Astrocyte (in vitro differentiated cells and primary cell): ENCODE measurements at regions not wholly inside any gene's neighbourhood (a gene's known extent, or its start where the extent isn't known, plus 50 kb on each side); places are given as distances from the start of the nearest gene placed in this dataset.

Source experiments
- DNase-seq: peaks from one replicate; pipeline ENCODE4 v3.0.0-alpha.2; 2010; ENCODE audit warnings: low read depth
- FAIRE-seq: peaks from 2 replicates; lab custom pipeline; 2011; peaks lifted over from hg19 to GRCh38; lab: Jason Lieb, UNC
- H2AFZ ChIP-seq: 2 replicates; pipeline ENCODE4 v1.6.0; 2012; ENCODE audit warnings: low read depth, low read length, inconsistent platforms
- H3K27ac ChIP-seq: 2 replicates; pipeline ENCODE4 v1.5.1; 2011; ENCODE audit warnings: low read depth, low read length, inconsistent platforms
- H3K27me3 ChIP-seq: 2 replicates; pipeline ENCODE4 v1.6.0; 2011; ENCODE audit warnings: low read length, inconsistent platforms; ENCODE audit not compliant: insufficient read depth
- H3K36me3 ChIP-seq: 2 replicates; pipeline ENCODE4 v1.5.1; 2011; ENCODE audit warnings: low read length, inconsistent platforms; ENCODE audit not compliant: insufficient read depth
- H3K4me1 ChIP-seq: 2 replicates; pipeline ENCODE4 v1.5.1; 2011; ENCODE audit warnings: low read length, inconsistent platforms; ENCODE audit not compliant: insufficient read depth
- H3K4me2 ChIP-seq: 2 replicates; pipeline ENCODE4 v1.6.0; 2012; ENCODE audit warnings: low read length, inconsistent platforms
- H3K4me3 ChIP-seq: 2 replicates; pipeline ENCODE4 v1.5.1; 2011; ENCODE audit warnings: low read depth, mild to moderate bottlenecking, low read length, inconsistent platforms; ENCODE audit not compliant: insufficient read depth
- H3K79me2 ChIP-seq: 2 replicates; pipeline ENCODE4 v1.6.0; 2012; ENCODE audit warnings: mild to moderate bottlenecking, low read length, inconsistent platforms; ENCODE audit not compliant: insufficient read depth
- H3K9ac ChIP-seq: 2 replicates; pipeline ENCODE4 v1.6.0; 2012; ENCODE audit warnings: mild to moderate bottlenecking, low read length, inconsistent platforms
- H3K9me3 ChIP-seq: 2 replicates; pipeline ENCODE4 v1.5.1; 2012; ENCODE audit warnings: low read depth, mild to moderate bottlenecking, low read length, inconsistent platforms; ENCODE audit not compliant: insufficient read depth
- H4K20me1 ChIP-seq: 2 replicates; pipeline ENCODE4 v1.6.0; 2012; ENCODE audit warnings: low read length, inconsistent platforms; ENCODE audit not compliant: insufficient read depth
- H3K27ac Mint-ChIP-seq: one replicate; pipeline ENCODE4 v1.8.0; 2021; ENCODE audit warnings: mild to moderate bottlenecking, mixed read lengths; ENCODE audit not compliant: unreplicated experiment
- H3K27me3 Mint-ChIP-seq: one replicate; pipeline ENCODE4 v1.8.0; 2021; ENCODE audit warnings: low read depth, mixed read lengths; ENCODE audit not compliant: unreplicated experiment
- H3K36me3 Mint-ChIP-seq: one replicate; pipeline ENCODE4 v1.8.0; 2021; ENCODE audit warnings: low read depth, mixed read lengths; ENCODE audit not compliant: unreplicated experiment
- H3K4me1 Mint-ChIP-seq: one replicate; pipeline ENCODE4 v1.8.0; 2021; ENCODE audit warnings: low read depth, mixed read lengths; ENCODE audit not compliant: unreplicated experiment
- H3K4me3 Mint-ChIP-seq: one replicate; pipeline ENCODE4 v1.8.0; 2021; ENCODE audit warnings: mild to moderate bottlenecking, moderate library complexity, mixed read lengths; ENCODE audit not compliant: unreplicated experiment
- H3K9me3 Mint-ChIP-seq: one replicate; pipeline ENCODE4 v1.8.0; 2021; ENCODE audit warnings: mild to moderate bottlenecking, mixed read lengths; ENCODE audit not compliant: unreplicated experiment
- CTCF ChIP-seq: IDR thresholded peaks from 2 replicates; pipeline ENCODE4 v1.5.1; 2011; ENCODE audit warnings: low read depth, mild to moderate bottlenecking, inconsistent platforms, low read length, moderate library complexity; ENCODE audit not compliant: insufficient read depth
- EZH2 ChIP-seq: IDR thresholded peaks from 2 replicates; pipeline ENCODE4 v1.6.1; 2012; ENCODE audit warnings: mild to moderate bottlenecking, low read length, inconsistent platforms; ENCODE audit not compliant: insufficient read depth

DNA sequence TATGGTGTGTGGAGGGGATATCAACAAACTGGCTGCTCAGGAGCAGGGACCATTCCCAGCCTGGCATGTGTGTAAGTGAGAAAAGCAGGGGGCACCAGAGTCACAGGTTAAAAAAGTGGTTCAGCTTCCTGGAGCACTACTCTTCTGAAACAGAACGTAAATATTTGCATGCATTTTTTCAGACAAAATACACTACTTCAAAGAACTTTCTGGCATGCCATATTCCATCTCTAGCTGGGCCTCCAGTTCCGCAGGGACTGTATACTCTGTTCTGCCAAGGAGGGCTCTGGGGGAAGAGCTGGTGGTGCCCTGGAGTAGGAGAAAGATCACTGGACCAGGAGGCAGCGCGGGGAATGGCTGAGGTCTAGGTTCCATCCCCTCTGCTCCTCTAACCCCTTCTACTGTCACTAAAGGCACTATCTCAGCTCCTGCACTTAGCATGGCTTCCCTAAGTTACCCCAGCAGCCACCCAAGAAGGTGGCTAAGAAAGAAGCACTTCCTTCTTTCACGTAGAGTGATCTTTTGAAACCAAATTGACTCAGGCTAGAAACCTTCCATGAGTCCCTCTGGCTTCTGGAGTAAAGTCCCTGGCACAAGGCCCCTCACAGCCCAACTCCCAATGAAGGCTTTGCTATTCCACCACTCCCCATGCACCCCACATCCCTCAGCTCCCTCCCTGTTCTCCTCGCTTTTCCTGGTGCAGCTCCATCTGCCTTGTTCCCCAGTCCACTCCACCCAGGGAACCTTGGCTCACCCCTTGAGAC is 57.6 kb upstream of the CABLES1 start:
- no peaks in the 10 kb centered on the region for H3K36me3 ChIP-seq
- no peaks in the 10 kb centered on the region for H4K20me1 ChIP-seq
- H3K27ac ChIP-seq: no peak overlapping the region
- H3K79me2 ChIP-seq: no peaks in the 10 kb centered on the region
- peak; percentile 5 for TF ChIP-seq CTCF
- TF ChIP-seq EZH2: no peak
- Mint-ChIP-seq H3K27me3 (peaks cover 7% of the 10 kb centered on the region), H3K4me1 (no peaks in the 10 kb centered on the region), H3K36me3 (no peaks in the 10 kb centered on the region), H3K9me3 (no peaks in the 10 kb centered on the region), H3K27ac (no peak overlapping the region), H3K4me3 (no peak overlapping the region)
- H3K27me3 ChIP-seq: no peaks in the 10 kb centered on the region
- H3K4me1 ChIP-seq: no peaks in the 10 kb centered on the region
- H3K4me3 ChIP-seq: no peak overlapping the region
- H3K9ac ChIP-seq: no peak overlapping the region
- no peak for FAIRE-seq
- no peaks in the 10 kb centered on the region for H3K9me3 ChIP-seq
- no peak for DNase-seq
- H2AFZ ChIP-seq: no peak overlapping the region
- no peak overlapping the region for H3K4me2 ChIP-seq

GRCh38 chr18:23085066-23085465 is 50.2 kb upstream of the CABLES1 start:
- H3K27me3 Mint-ChIP-seq: peaks cover 6% of the 10 kb centered on the region
- peaks cover 2% of the 10 kb centered on the region for H3K36me3 Mint-ChIP-seq

More at GRCh38 chr18:23085066-23085465, 50.2 kb upstream of the CABLES1 start:
- Histone ChIP-seq H3K9me3 (no peaks in the 10 kb centered on the region), H3K79me2 (no peaks in the 10 kb centered on the region), H2AFZ (no peak overlapping the region), H3K4me1 (no peaks in the 10 kb centered on the region), H3K4me3 (no peak overlapping the region), H3K27me3 (no peaks in the 10 kb centered on the region), H3K27ac (no peak overlapping the region), H3K36me3 (no peaks in the 10 kb centered on the region), H3K9ac (no peak overlapping the region), H3K4me2 (no peak overlapping the region), H4K20me1 (no peaks in the 10 kb centered on the region)
- no peak overlapping the region for H3K4me3 Mint-ChIP-seq
- no peaks in the 10 kb centered on the region for H3K9me3 Mint-ChIP-seq
- H3K27ac Mint-ChIP-seq: no peak overlapping the region
- DNase-seq (no peak), FAIRE-seq (no peak)
- H3K4me1 Mint-ChIP-seq: peaks cover under 1% of the 10 kb centered on the region
- TF ChIP-seq CTCF (no peak), EZH2 (no peak)
